H1 (cell line): ENCODE measurements at regions not wholly inside any gene's neighbourhood (a gene's known extent, or its start where the extent isn't known, plus 50 kb on each side); places are given as distances from the start of the nearest gene placed in this dataset.

Source experiments
- CTCF ChIP-seq, 3 experiments: IDR thresholded peaks; 1 replicate in 2 of 3; 2 replicates in 1 of 3; pipeline versions ENCODE4 v1.5.1 to v1.6.1; 2011; ENCODE audit warnings: low read length in 3 of 3, mild to moderate bottlenecking in 3 of 3, inconsistent platforms in 2 of 3, low read depth in 1 of 3, moderate library complexity in 1 of 3; ENCODE audit not compliant: insufficient read depth in 1 of 3; ENCODE audit errors: control extremely low read depth in 1 of 3
- POLR2A ChIP-seq, 2 experiments: IDR thresholded peaks; 1 replicate in 1 of 2; 2 replicates in 1 of 2; pipeline ENCODE4 v1.6.1; 2011; ENCODE audit warnings: low read depth in 2 of 2, low read length in 2 of 2, mild to moderate bottlenecking in 2 of 2; ENCODE audit errors: control extremely low read depth in 1 of 2
- SIN3A ChIP-seq, 2 experiments: IDR thresholded peaks in 1 of 2; conservative IDR thresholded peaks in 1 of 2; 2 replicates each; pipeline ENCODE4 v1.6.1; 2011 to 2012; ENCODE audit warnings: low read length in 2 of 2, improper control_type of control experiment in 1 of 2, low read depth in 1 of 2, mild to moderate bottlenecking in 1 of 2
- YY1 ChIP-seq: IDR thresholded peaks from 2 replicates; pipeline ENCODE4 v1.6.1; 2011; ENCODE audit warnings: low read depth, mild to moderate bottlenecking, low read length

DNA sequence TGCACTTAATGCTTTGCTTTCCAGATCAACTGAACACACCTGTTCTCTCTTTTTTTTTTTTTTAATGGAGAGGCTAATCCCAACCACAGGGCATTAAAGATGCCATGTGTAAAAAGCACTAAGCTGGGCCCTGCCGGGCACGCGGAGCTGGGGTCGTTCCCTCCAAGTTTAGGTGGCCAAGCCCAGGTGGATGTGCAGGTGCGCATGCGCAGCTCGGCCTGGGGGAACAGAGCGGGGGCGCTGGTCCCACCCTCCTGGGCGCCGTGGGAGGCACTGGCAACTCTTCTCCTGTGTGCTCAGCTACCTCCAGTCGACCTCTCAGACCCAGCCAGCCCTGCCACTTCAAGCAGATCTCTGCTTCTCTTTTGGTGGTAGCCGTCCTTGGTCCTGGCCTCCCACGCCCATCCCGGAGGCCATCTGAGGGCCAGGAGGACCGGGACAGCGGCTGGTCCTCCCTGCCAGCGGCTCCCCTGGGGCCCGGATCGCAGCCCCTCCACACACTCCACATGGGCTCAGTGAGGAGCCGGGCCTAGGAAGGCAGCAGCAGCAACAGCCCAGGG is 679.3 kb downstream of the BCL11B start:
- TF ChIP-seq POLR2A (IDR thresholded peaks at IDR 0.05; ENCODE audit: control extremely low read depth in 1 of 2, low read depth in 2 of 2, low read length in 2 of 2) (no peak), CTCF (IDR thresholded peaks at IDR 0.05; ENCODE audit: control extremely low read depth in 1 of 3, insufficient read depth in 1 of 3, low read depth in 1 of 3, low read length in 3 of 3) (no peak), SIN3A (conservative IDR thresholded peaks at IDR 0.05 in 1 of 2, IDR thresholded peaks at IDR 0.05 in 1 of 2; ENCODE audit: low read depth in 1 of 2, low read length in 2 of 2) (no peak), YY1 (no peak)
